GM10266 (cell line): ENCODE measurements at regions not wholly inside any gene's neighbourhood (a gene's known extent, or its start where the extent isn't known, plus 50 kb on each side); places are given as distances from the start of the nearest gene placed in this dataset.

Experiments used
- DNase-seq: peaks from one replicate; pipeline ENCODE4 v3.0.0; 2012; ENCODE audit errors: extremely low spot score
- TF ChIP-seq, protein P1 (sequence below): IDR thresholded peaks from 2 replicates; pipeline ENCODE4 v1.5.1; 2012; ENCODE audit warnings: mild to moderate bottlenecking, low read depth; ENCODE audit not compliant: control insufficient read depth, insufficient read depth; ENCODE audit errors: missing control alignments

DNA sequence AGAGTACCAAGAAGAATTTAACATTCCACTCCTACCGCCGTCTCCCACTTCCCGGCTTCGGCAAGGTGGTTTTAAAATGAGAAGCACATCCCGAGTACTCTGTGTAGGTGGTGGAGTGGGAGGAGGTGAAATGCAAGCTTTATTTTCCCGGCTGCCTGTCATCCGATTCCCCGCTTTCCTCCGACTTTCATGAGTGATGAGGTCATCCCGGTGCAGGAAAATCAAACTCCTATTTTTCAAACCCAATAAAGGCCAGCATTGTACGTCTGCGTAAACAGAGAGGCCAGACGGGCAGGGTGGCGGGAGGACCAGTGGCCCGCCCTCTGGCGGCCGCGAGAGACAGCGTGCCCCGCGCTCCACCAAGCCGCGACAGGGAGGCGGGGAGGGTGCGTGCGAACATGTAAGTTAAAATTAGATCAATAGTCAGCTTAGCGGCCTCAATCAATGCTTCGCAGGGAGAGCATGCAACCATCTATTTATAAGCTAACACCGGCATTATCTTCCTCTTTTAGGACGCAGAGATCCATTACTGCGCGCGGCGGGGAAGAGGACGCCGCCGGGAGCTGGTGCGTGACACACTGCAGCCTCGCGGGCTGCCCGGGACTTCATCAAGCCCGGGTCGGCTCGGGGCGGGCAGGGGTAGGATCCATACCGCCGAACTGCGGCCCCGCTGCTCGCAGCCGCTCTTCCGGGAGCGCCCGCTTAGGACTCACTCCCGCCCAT lies 163.3 kb downstream of the CD47 start:
- TF ChIP-seq, protein P1, sequence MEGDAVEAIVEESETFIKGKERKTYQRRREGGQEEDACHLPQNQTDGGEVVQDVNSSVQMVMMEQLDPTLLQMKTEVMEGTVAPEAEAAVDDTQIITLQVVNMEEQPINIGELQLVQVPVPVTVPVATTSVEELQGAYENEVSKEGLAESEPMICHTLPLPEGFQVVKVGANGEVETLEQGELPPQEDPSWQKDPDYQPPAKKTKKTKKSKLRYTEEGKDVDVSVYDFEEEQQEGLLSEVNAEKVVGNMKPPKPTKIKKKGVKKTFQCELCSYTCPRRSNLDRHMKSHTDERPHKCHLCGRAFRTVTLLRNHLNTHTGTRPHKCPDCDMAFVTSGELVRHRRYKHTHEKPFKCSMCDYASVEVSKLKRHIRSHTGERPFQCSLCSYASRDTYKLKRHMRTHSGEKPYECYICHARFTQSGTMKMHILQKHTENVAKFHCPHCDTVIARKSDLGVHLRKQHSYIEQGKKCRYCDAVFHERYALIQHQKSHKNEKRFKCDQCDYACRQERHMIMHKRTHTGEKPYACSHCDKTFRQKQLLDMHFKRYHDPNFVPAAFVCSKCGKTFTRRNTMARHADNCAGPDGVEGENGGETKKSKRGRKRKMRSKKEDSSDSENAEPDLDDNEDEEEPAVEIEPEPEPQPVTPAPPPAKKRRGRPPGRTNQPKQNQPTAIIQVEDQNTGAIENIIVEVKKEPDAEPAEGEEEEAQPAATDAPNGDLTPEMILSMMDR: peak; percentile 93
- DNase-seq: peak; percentile 80

DNA sequence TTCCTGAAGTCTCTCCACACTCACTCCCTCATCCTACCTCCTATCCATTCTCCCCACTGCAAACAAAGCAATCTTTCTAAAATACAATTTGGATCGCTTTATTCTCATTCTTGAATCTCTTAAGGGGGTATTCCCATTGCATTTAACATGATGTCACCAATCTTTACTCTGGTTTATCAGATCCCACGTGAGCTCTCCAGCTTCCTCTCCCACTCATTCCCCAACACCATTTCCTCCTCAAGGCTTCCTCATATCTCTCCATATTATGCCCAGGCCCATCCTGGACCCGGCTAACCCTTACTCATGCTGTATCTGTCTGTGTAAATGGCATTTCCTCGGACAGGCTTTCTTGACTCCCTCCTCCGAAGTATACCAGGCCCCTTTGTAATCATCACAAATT lies 165.0 kb downstream of the CD47 start:
- TF ChIP-seq, protein P1: no peak
- DNase-seq: no peak

DNA sequence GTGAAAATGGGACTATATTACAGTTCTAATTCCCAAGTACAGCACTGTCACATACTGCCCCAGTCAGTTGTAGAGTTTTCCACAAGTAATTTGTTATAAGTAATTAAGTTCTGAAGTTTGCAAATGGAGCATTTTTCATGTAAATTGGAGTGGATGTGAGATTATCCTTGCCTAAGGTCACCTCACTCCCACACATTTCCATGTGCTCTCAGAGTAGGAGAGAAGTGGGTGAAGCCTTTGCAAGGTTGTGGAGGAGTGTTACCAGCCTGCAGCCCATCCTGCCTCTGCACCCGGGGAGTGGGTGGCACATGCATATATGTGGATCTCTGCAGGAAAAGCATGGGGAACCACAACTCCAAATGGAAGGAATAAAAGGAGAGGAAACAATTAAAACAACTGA lies 169.8 kb downstream of the CD47 start:
- no peak for DNase-seq
- TF ChIP-seq, protein P1: no peak

DNA sequence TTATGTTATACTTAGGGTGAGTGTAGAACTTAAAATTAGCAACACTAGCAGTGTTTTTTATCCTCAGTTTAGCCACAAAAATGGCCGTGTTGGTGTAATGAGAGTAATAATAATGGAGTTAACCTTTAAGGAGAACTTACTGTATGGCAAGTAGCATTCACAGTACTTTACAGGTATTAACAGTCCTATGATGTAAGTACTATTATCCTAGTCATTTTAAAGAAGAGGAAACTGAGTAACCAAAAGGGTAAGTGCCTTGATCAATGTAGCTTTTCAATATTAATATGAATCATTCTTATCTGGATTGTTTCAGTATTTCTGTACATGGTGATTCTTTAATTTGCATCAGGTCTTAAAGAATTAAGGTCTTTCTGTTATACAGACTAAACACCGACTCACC lies 170.3 kb downstream of the CD47 start:
- TF ChIP-seq, protein P1: no peak
- DNase-seq: no peak

DNA sequence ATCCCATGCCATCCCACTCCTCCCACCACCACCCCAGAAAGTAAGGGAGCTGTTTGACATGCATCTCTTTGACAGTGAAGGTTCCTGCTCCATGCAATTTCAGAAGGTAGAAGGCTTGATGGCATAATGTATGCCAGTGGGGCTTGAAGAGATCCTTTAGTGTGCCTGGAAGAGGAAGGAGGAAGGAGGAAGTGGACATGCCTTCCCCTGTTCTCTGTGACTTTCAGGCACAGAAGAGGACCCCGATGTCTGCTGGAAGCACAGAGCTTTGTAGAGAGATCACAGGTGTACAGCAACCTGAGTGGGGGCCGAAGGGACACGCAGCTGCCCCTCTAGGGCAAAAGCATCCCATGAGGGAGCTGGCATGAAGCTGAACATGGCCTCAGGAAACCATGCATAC lies 171.6 kb downstream of the CD47 start:
- DNase-seq: no peak
- TF ChIP-seq, protein P1: no peak

DNA sequence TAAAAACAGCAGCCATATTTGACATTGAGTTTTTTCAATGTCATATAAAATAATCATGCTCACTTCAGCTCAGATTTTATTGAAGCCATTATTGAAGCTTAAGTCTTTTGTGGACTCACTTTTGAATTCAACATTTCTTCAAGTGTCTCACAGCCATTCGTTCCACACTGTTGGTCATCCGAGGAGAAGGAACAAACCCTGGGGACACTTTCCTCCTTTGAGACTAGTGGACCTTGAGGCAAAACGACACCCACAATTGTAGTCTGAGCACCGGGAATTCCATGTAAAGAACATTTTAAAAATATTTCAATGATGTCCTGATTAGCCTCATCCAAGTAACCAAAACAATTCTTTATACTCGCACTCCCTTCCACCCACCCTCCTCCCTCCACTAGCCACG lies 174.7 kb downstream of the CD47 start:
- DNase-seq: no peak
- TF ChIP-seq, protein P1: no peak

DNA sequence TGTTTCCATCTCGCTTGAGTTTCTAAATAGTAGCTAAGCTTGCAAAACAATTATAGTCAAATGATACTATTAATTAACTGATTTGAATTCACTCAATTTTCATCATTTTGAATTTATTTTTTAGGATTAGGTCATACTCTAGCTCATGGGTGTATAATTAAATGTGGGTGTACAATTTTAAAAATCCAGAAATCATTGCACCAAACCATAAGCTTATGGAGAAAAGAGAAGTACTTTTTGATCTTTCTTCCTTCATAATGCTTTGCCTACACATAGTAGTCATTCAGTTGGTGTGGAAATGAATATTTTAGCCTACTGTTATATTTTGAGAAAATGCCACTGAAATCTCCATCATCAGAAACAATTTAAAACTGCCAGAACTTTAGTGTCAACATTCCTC lies 175.1 kb downstream of the CD47 start:
- TF ChIP-seq, protein P1: no peak
- no peak for DNase-seq
